NCI-H2081 (cell line): ENCODE measurements at regions not wholly inside any gene's neighbourhood (a gene's known extent, or its start where the extent isn't known, plus 50 kb on each side); places are given as distances from the start of the nearest gene placed in this dataset.

Experiments
- DNase-seq, 2 experiments: peaks; one replicate each; lab custom pipeline; 2025; lab: John Stamatoyannopoulos, UW

GRCh38 chr7:109131141-109131540 lies 561.5 kb downstream of the DNAJB9 start:
- no peak for DNase-seq

- DNase-seq = no peak
Observed at GRCh38 chr7:109136893-109137292, 567.2 kb downstream of the DNAJB9 start.

GRCh38 chr7:109154748-109155147 lies 585.1 kb downstream of the DNAJB9 start:
- DNase-seq = no peak

- no peak for DNase-seq
Observed at GRCh38 chr7:109158246-109158645, 588.6 kb downstream of the DNAJB9 start.

DNA sequence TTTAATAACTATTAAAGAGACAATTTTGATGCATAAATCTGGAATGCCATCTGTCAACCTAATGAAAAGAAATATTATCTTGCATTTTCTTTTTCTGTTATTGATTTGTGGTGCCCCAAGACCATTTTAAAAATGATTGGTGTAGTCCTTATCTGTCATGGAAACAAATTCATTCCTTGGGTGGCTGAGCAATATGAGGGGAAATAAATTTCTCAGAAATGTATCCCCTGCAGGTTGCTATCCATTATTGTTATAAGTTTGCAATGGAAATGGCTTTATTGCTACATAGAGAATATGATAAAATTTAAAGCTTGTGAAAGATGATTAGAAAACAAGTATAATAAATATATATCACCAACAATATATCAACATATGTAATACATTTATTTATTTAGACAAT lies 607.0 kb downstream of the DNAJB9 start:
- no peak for DNase-seq

DNA sequence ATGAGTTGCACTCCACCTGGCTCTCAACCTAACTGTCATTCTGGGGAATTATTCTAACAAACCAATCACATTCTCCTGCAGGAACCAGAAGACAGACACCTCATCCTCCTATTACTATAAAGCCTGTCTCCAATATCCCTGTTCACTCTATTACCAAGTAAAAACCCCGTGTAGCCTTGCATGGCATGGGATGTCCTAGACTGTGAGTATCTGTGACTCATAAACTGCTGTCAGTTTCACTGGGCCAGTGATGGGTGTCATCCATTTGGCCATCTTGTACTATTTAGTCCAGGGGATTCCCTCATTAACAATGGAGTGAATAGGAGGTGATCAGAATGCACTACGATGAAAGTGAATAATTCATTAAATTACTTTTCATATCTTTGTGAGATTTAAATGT lies 608.7 kb downstream of the DNAJB9 start:
- no peak for DNase-seq

GRCh38 chr7:109179601-109180000 lies 609.9 kb downstream of the DNAJB9 start:
- DNase-seq = no peak

- DNase-seq = no peak
Observed at GRCh38 chr7:109190766-109191398, 621.2 kb downstream of the DNAJB9 start.

DNA sequence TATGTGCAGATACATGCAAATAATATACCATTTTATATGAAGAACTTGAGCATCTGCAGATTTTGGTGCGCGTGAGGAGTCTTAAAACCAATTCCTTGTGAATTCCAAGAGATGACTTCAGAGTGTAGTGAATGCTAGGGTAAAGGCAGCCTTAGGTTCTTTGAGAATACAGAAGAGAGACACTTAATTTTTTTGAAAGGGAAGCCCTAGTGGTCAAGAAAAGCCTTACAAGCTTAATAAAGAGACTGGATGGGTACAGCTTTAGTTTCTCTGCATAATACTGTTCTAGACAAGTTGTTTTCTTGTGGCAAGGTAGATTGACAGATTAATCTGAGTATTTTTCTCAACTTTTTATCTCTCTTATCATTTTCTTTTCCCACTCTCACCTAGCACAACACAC lies 636.5 kb downstream of the DNAJB9 start:
- DNase-seq = no peak

DNA sequence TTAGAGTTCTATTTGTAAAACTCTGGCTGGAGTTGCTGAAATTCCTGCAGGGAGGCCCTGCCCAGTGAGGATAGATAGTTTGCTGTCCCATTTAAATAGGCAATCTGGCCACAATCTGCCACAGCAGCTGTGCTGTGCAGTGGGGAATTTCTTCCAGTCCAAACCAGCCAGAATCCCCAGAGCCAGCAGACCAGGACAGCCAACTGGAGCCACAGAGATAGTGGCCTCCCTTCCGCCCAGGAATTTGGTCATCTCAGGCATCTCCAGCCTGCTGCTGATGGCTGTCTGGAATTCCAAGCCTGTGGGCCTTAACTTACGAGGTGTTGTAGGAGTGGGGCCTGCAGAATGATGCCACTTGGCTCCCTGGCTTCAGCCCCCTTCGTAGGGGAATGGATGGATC lies 643.4 kb downstream of the DNAJB9 start:
- DNase-seq = no peak

GRCh38 chr7:109215341-109215740 lies 645.7 kb downstream of the DNAJB9 start:
- DNase-seq = no peak

- no peak for DNase-seq
Observed at GRCh38 chr7:109224100-109224499, 654.4 kb downstream of the DNAJB9 start.

GRCh38 chr7:109226699-109227098 lies 657.0 kb downstream of the DNAJB9 start:
- no peak for DNase-seq

DNA sequence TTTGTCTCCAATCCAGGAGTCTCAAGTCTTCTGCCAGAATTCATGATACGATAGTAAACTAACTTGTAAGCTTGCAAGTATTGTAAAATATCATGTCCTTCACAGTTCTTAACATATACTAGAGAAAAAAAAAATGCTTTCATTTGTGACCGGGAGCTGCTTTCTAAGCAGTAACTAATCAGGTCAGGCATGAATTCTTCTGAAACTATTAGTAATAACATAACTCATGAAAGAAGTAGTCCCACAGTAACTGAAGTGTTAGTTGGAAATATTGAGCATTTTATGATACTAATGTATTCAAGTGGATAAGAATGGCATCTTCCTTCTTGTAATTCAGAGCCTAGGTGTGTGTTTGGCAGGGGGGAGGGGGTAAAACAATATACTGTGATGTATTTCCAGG lies 665.6 kb downstream of the DNAJB9 start:
- DNase-seq = no peak

GRCh38 chr7:109246330-109247077 lies 676.8 kb downstream of the DNAJB9 start:
- DNase-seq = no peak

GRCh38 chr7:109256762-109257560 lies 687.3 kb downstream of the DNAJB9 start:
- DNase-seq = no peak

GRCh38 chr7:109259151-109259550 lies 689.5 kb downstream of the DNAJB9 start:
- DNase-seq = no peak

DNA sequence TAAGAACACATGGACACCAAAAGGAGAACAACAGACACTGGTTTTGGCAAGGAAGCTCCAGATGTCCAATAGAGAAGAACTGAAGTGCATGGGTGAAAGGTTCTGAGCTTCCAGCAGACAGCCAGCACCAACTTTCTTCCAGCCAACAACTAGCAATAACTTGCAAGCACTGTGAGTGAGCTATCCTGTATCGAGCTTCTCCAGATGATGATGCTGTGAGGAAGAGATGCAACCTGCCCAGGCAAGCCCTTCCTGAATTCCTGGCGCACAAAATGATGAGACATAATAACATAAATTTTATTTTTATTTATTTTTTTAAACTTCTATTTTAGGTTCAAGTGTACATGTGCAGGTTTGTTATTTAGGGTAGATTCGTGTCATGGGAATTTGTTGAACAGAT lies 692.1 kb downstream of the DNAJB9 start:
- no peak for DNase-seq

DNA sequence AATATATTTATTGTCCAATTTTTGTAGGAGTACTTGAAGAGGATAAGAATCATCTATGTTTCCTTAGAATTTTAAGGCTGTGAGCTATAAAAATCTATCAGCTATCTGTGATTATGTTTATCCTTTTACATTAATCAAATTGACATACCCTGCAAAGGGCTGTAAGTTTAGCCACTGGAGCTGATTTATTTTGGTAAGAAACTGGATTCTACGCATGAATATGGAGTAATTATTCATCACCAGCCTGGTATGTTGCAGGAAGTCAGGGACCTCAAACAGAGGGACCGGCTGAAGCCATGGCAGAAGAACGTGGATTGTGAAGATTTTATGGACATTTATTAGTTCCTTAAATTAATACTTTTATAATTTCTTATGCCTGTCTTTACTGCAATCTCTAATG lies 696.9 kb downstream of the DNAJB9 start:
- DNase-seq = no peak

DNA sequence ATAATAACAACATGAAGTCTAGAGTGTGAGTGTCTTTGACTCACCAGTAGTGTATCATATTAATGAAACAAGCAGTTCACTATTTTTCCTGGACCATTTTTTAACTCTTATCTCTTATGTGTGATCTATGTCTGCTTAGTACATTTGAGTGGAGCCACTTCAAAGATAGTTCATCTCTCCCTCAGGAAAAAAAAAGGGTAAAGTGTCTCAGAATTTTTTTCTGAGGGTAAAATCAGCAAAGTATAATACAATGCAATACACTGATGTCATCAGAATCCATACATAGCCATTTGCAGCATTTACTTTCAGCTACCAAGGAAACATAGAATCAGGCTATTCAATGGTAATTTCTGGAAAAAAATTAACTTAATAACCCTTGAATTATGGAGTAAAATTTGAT lies 706.7 kb downstream of the DNAJB9 start:
- DNase-seq = no peak

DNA sequence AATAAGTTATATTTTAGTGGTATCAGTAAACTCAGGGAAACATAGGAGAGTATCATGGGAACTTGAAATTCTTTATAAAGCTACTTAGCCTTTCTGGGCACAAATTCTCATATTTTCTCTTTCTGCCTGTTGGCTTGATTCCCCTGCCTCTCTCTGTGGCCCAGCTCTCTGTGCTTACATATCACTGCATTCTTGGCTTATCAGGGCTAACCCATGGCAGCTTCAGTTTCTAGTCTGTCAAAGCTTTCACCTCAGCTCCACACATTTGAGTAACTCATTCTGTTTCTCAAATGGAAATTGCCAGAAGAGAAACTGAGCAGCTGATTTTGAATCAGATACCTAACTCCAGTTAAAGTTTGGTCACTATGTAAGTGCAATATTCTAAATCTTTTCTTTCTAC lies 713.1 kb downstream of the DNAJB9 start:
- DNase-seq = no peak

DNA sequence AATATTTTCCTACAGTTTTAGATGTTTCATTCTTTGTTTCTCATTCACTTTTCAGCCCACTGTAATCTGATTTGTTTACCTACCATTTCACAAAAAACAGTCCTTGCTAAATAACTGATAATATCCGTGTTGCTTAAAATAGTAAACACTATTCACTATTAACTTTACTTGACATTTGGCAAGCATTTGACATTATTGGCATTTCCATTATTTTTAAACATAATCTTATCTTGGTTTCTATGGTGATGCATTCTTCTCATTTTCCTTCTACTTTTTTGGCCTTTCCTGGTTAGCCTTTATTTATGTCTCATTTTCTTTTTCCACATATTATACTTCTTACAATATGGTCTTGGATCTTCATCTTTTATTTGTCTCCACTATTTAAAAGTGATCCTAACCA lies 715.3 kb downstream of the DNAJB9 start:
- DNase-seq = no peak

GRCh38 chr7:109295158-109295557 lies 725.5 kb downstream of the DNAJB9 start:
- DNase-seq = no peak
